ENCODE measurements at regions not wholly inside any gene's neighbourhood (a gene's known extent, or its start where the extent isn't known, plus 50 kb on each side); places are given as distances from the start of the nearest gene placed in this dataset.

GRCh38 chr11:70522593-70523311, 124.4 kb downstream of the CTTN start:
- DNase-seq, result peak; percentile 2

GRCh38 chr11:70523384-70524095, 125.2 kb downstream of the CTTN start:
- no peak for DNase-seq

- no peak for DNase-seq
These were observed 126.0 kb downstream of the CTTN start for GRCh38 chr11:70524096-70524922.

GRCh38 chr11:70525006-70525405, 126.7 kb downstream of the CTTN start:
- DNase-seq, result no peak

- no peak for DNase-seq
These were observed 127.1 kb downstream of the CTTN start for GRCh38 chr11:70525466-70525865.

- DNase-seq, result no peak
These were observed 128.1 kb downstream of the CTTN start for GRCh38 chr11:70526116-70527045.

- no peak for DNase-seq
These were observed 128.7 kb downstream of the CTTN start for GRCh38 chr11:70527046-70527395.

GRCh38 chr11:70527429-70528045, 129.2 kb downstream of the CTTN start:
- DNase-seq, result no peak

- no peak for DNase-seq
These were observed 129.9 kb downstream of the CTTN start for GRCh38 chr11:70528046-70528793.

GRCh38 chr11:70528794-70529580, 130.7 kb downstream of the CTTN start:
- no peak for DNase-seq

- DNase-seq, result no peak
These were observed 131.7 kb downstream of the CTTN start for GRCh38 chr11:70530010-70530409.

- no peak for DNase-seq
These were observed 132.4 kb downstream of the CTTN start for GRCh38 chr11:70530629-70531185.

GRCh38 chr11:70531281-70532065, 133.1 kb downstream of the CTTN start:
- DNase-seq, result no peak

- no peak for DNase-seq
These were observed 133.7 kb downstream of the CTTN start for GRCh38 chr11:70532066-70532440.

GRCh38 chr11:70532731-70533130, 134.4 kb downstream of the CTTN start:
- DNase-seq, result no peak

GRCh38 chr11:70535191-70535971, 137.1 kb downstream of the CTTN start:
- DNase-seq, result no peak

- DNase-seq, result no peak
These were observed 137.9 kb downstream of the CTTN start for GRCh38 chr11:70536051-70536877.

All from activated CD4-positive, alpha-beta T cell treated with anti-CD3 and anti-CD28 coated beads, Interleukin-2, amount 50 U/mL, for 16 hours (primary cell).